Right hindlimb (tissue), 1 donor: ENCODE measurements at regions not wholly inside any gene's neighbourhood (a gene's known extent, or its start where the extent isn't known, plus 50 kb on each side); places are given as distances from the start of the nearest gene placed in this dataset.

ENCODE experiments used
- DNase-seq: peaks from one replicate; pipeline ENCODE4 v3.0.0-alpha.2; 2018

DNA sequence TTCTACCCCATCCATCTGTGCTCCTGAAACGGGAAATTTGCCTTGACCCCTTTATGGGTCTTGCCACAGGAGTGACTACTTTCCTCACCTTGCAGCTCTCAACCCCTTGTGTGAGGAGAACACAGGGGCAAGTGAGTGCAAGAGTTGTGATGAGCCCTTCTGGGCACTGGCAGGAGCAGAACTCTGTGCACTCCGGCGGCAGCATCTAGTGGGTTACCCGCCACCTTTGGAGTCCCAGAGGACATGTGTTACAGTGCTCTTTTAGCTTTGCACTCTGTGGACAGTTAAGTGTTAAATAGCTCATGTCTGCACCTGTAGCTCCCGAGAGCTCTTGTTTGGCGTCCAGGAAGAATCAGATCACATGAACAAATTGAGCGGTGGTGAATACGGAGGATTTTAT lies 940.2 kb downstream of the GRIK2 start:
- no peak for DNase-seq

DNA sequence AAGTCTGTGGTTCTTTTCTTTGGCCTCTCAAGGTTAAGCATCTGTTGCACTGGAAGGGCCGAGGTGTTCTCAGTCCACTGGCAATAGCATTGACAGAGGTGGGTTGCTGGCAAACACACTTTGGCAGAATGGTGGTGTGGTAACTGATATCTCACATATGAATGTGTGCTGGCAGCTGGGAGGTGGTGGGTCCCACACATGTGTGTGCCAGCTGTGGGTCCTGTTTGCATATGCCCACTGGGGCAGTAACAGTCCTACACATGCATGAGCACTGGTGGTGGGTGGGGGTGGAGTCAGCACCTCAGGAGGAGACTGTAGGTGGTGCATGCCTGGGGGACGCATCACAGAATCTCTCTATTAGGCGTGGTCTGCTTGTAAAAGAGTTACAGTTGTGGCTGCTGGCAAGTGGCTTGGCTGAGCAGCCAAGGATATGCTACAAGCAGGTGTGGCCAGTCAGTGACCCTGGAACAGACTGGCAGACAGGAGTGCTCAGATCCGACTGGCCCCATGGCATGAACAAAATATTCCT lies 934.3 kb downstream of the GRIK2 start:
- no peak for DNase-seq

- no peak for DNase-seq
Observed at GRCh38 chr6:102313699-102314098, 920.2 kb downstream of the GRIK2 start.

DNA sequence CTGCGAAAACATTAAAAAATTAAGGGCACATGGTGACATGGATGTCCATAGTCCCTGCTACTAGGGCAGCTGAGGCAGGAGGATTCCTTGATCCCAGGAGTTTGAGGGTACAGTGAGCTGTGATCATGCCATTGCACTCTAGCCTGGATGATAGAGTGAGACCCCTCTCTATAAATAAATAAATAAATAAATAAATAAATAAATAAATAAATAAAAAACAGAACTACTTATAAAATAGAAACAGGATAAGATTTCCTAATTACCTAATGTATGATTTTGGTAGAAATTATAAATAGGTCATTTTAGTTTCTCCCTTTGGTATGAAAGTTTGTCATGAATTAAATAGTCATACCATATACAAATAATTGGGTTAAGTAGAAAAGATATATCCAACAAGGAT lies 916.2 kb downstream of the GRIK2 start:
- no peak for DNase-seq

DNA sequence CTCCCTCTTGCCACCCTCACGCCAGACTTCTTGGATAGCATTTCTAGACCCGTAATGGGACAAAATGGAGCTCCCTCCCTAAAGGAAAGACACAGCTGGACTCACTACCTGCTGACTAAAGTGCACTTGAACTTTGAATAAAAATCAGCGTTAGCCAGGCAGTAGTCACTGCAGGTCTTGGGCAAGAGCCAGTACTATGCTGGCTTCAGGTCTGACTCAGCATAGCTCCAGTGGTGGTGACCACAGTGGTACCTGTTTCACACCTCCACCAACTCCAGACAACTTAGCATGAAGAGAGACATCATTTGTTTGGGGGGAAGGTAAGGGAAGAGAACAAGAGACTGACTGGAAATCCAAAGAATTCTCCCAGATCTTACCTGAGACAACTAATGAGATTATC lies 906.8 kb downstream of the GRIK2 start:
- no peak for DNase-seq

- no peak for DNase-seq
Observed at GRCh38 chr6:102298051-102298450, 904.5 kb downstream of the GRIK2 start.
